HEK293T (cell line): ENCODE measurements at regions not wholly inside any gene's neighbourhood (a gene's known extent, or its start where the extent isn't known, plus 50 kb on each side); places are given as distances from the start of the nearest gene placed in this dataset.

Experiments used
- CTCF ChIA-PET: fragments of 350-600 bp; formaldehyde crosslinking; extraction: SDS; loops from one replicate; lab custom pipeline; 2021; ENCODE audit warnings: antibody characterized with exemption, inconsistent platforms; lab: Yijun Ruan, JAX
- POLR2A ChIA-PET: fragments of 350-600 bp; formaldehyde crosslinking; extraction: SDS; loops from one replicate; lab custom pipeline; 2020; ENCODE audit warnings: antibody characterized with exemption, inconsistent platforms; lab: Yijun Ruan, JAX
- DNase-seq: peaks from one replicate; pipeline ENCODE4 v3.0.0; 2012; ENCODE audit warnings: mixed read lengths; ENCODE audit errors: extremely low spot score
- ARNT ChIP-seq: fragments of 450-650 bp; IDR thresholded peaks from 2 replicates; pipeline ENCODE4 v1.6.1; 2017; ENCODE audit warnings: mild to moderate bottlenecking
- BHLHE40 ChIP-seq: fragments of 450-650 bp; IDR thresholded peaks from 2 replicates; pipeline ENCODE4 v1.6.1; 2016; ENCODE audit warnings: mild to moderate bottlenecking, moderate library complexity, borderline replicate concordance
- CTBP1 ChIP-seq: fragments of 450-650 bp; IDR thresholded peaks from 2 replicates; pipeline ENCODE4 v1.6.1; 2016; ENCODE audit warnings: borderline replicate concordance
- ELF4 ChIP-seq: fragments of 450-650 bp; IDR thresholded peaks from 2 replicates; pipeline ENCODE4 v1.6.1; 2017; ENCODE audit warnings: antibody characterized with exemption
- FOXA1 ChIP-seq: fragments of 450-650 bp; IDR thresholded peaks from 2 replicates; pipeline ENCODE4 v1.6.1; 2016; ENCODE audit warnings: mild to moderate bottlenecking
- FOXK2 ChIP-seq: fragments of 450-650 bp; IDR thresholded peaks from 2 replicates; pipeline ENCODE4 v1.6.1; 2016; ENCODE audit warnings: mild to moderate bottlenecking
- FOXM1 ChIP-seq: fragments of 450-650 bp; IDR thresholded peaks from 2 replicates; pipeline ENCODE4 v1.6.1; 2017; ENCODE audit warnings: mild to moderate bottlenecking, borderline replicate concordance
- HDGF ChIP-seq: fragments of 450-650 bp; IDR thresholded peaks from 2 replicates; pipeline ENCODE4 v1.6.1; 2017; ENCODE audit warnings: antibody characterized with exemption, borderline replicate concordance
- L3MBTL2 ChIP-seq: fragments of 450-650 bp; conservative IDR thresholded peaks from 2 replicates; pipeline ENCODE4 v1.6.1; 2016; ENCODE audit warnings: mild to moderate bottlenecking
- LEF1 ChIP-seq: fragments of 450-650 bp; IDR thresholded peaks from 2 replicates; pipeline ENCODE4 v1.6.1; 2017; ENCODE audit warnings: mild to moderate bottlenecking, borderline replicate concordance
- NFRKB ChIP-seq: fragments of 450-650 bp; IDR thresholded peaks from 2 replicates; pipeline ENCODE4 v1.6.1; 2016; ENCODE audit warnings: mild to moderate bottlenecking, moderate library complexity
- PKNOX1 ChIP-seq: fragments of 450-650 bp; IDR thresholded peaks from 2 replicates; pipeline ENCODE4 v1.6.1; 2016
- SP1 ChIP-seq: fragments of 450-650 bp; IDR thresholded peaks from 2 replicates; pipeline ENCODE4 v1.6.1; 2017
- SUZ12 ChIP-seq: fragments of 450-650 bp; IDR thresholded peaks from 2 replicates; pipeline ENCODE4 v1.6.1; 2016; ENCODE audit warnings: mild to moderate bottlenecking
- TARDBP ChIP-seq: fragments of 450-650 bp; IDR thresholded peaks from 2 replicates; pipeline ENCODE4 v1.6.1; 2016
- ZNF384 ChIP-seq: fragments of 450-650 bp; IDR thresholded peaks from 2 replicates; pipeline ENCODE4 v1.6.1; 2016

DNA sequence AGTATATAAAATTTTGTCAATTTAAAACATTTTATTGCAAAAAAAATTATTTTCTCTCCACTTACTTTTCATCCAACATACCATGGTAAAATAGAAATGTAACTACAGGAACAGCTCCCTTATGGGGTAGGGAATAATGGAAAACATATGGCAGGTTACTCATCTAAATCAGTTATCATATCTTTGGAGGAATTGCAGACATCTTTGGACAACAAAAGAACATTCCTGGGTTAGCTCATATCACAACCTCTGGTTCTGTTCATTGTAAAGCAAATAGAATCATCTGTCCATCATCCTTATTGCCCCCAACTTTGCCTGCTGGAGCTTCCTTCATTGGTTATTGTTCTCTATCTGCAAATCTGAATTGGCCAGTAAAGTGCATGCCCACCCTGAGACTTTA, 387.5 kb upstream of the GRID2 start:
- no peak for DNase-seq
- no peak for TF ChIP-seq LEF1
- no peak for TF ChIP-seq FOXM1
- no peak for TF ChIP-seq ARNT
- TF ChIP-seq SP1: no peak
- no peak for TF ChIP-seq TARDBP
- no peak for TF ChIP-seq BHLHE40
- TF ChIP-seq NFRKB: no peak
- no peak for TF ChIP-seq PKNOX1
- TF ChIP-seq ZNF384: no peak
- no peak for TF ChIP-seq L3MBTL2
- no peak for TF ChIP-seq HDGF
- no peak for TF ChIP-seq FOXA1
- TF ChIP-seq FOXK2: no peak
- TF ChIP-seq CTBP1: no peak
- TF ChIP-seq SUZ12: no peak
- TF ChIP-seq ELF4: no peak
- POLR2A ChIA-PET: no interaction called here
- CTCF ChIA-PET: no interaction called here

GRCh38 chr4:91924625-91925024, 379.1 kb upstream of the GRID2 start:
- TF ChIP-seq FOXK2: no peak
- no peak for TF ChIP-seq ZNF384
- no peak for TF ChIP-seq FOXA1
- no peak for TF ChIP-seq HDGF
- no peak for TF ChIP-seq FOXM1
- no peak for TF ChIP-seq PKNOX1
- no peak for TF ChIP-seq SUZ12
- no peak for TF ChIP-seq CTBP1
- no peak for TF ChIP-seq ARNT
- TF ChIP-seq TARDBP: no peak
- TF ChIP-seq NFRKB: no peak
- TF ChIP-seq ELF4: no peak
- no peak for TF ChIP-seq L3MBTL2
- TF ChIP-seq BHLHE40: no peak
- no peak for TF ChIP-seq LEF1
- no peak for TF ChIP-seq SP1
- no peak for DNase-seq
- POLR2A ChIA-PET: no interaction called here
- CTCF ChIA-PET: no interaction called here

DNA sequence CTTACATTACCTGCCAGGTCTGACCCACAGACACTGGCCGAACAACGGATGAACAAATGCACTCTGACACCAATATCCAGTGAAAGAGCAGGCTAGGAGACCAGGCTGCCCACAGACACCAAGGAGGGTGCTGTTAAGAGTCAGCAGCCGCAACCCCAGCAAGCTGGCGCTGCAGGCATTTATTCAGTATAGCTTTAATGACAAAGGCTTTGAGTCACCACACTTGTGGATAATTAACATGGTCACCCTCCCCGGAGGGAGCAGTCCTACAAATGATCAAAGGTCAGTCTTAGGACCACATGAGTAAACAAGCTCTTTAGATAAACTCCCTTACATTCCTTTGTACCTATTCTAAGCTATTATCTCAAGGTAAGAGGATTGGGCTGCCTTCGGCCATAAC, 368.5 kb upstream of the GRID2 start:
- no peak for DNase-seq
- no peak for TF ChIP-seq FOXK2
- TF ChIP-seq LEF1: no peak
- no peak for TF ChIP-seq BHLHE40
- no peak for TF ChIP-seq HDGF
- no peak for TF ChIP-seq L3MBTL2
- TF ChIP-seq PKNOX1: no peak
- no peak for TF ChIP-seq SUZ12
- no peak for TF ChIP-seq ARNT
- POLR2A ChIA-PET: no interaction called here
- CTCF ChIA-PET: no interaction called here

DNA sequence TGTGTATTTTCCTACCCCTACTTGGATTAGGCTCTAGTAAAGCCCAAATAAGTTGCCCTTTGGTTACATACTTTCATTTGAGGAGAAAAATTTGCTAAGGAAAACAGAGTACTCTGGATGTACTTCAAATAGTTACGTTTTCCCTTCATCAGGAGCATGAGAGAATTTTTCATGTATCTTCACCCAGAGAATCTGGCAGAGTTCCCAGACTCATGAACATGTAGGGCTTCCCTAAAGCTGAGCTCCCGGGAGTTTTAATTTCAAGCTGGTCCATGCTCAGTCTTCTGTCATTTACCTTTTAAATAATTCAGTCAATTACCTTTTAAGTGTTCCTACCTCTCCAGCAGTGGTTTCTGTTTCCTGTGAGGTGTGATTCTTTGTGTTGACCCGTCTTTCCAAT, 367.5 kb upstream of the GRID2 start:
- CTCF ChIA-PET: no interaction called here
- DNase-seq: no peak
- TF ChIP-seq LEF1 (no peak), ZNF384 (no peak), NFRKB (no peak), BHLHE40 (no peak), FOXM1 (no peak), L3MBTL2 (no peak), CTBP1 (no peak), SP1 (no peak), FOXA1 (no peak), FOXK2 (no peak), SUZ12 (no peak), PKNOX1 (no peak), ELF4 (no peak)
- POLR2A ChIA-PET: no interaction called here

- ChIA-PET POLR2A (interaction anchor here (0.5 kb wide), 1 partner anchor 15 kb away, joined by 4 read pairs; no protein-coding TSS in a partner anchor), CTCF (no interaction called here)
- DNase-seq: no peak
- TF ChIP-seq SUZ12 (no peak), LEF1 (no peak), NFRKB (no peak), ZNF384 (no peak), L3MBTL2 (no peak), BHLHE40 (no peak), PKNOX1 (no peak), SP1 (no peak), FOXA1 (no peak), FOXM1 (no peak), HDGF (no peak), ELF4 (no peak), TARDBP (no peak), CTBP1 (no peak), ARNT (no peak)
Observed at GRCh38 chr4:91957963-91958362, 345.8 kb upstream of the GRID2 start.
